Hepatocyte (in vitro differentiated cells): ENCODE measurements at regions not wholly inside any gene's neighbourhood (a gene's known extent, or its start where the extent isn't known, plus 50 kb on each side); places are given as distances from the start of the nearest gene placed in this dataset.

Experiments used
- DNase-seq: peaks from one replicate; pipeline ENCODE4 v3.0.0-alpha.2; 2016; ENCODE audit warnings: low spot score
- H2AFZ ChIP-seq: fragments of 200-600 bp; sonication (generic); 2 replicates; pipeline ENCODE4 v1.6.0; 2016; ENCODE audit warnings: antibody characterized with exemption, mild to moderate bottlenecking
- H3K27ac ChIP-seq: fragments of 200-600 bp; sonication (generic); 2 replicates; pipeline ENCODE4 v1.5.1; 2016; ENCODE audit warnings: mild to moderate bottlenecking
- H3K27me3 ChIP-seq: fragments of 200-600 bp; sonication (generic); 2 replicates; pipeline ENCODE4 v1.6.1; 2016
- H3K36me3 ChIP-seq: fragments of 200-600 bp; sonication (generic); replicated peaks from 2 replicates; pipeline ENCODE4 v1.5.1; 2016; ENCODE audit warnings: low read depth; ENCODE audit not compliant: insufficient read depth
- H3K4me1 ChIP-seq: fragments of 200-600 bp; sonication (generic); 2 replicates; pipeline ENCODE4 v1.5.1; 2016; ENCODE audit warnings: mild to moderate bottlenecking, moderate library complexity; ENCODE audit not compliant: insufficient read depth
- H3K4me2 ChIP-seq: fragments of 200-600 bp; sonication (generic); 2 replicates; pipeline ENCODE4 v1.6.0; 2016
- H3K4me3 ChIP-seq: fragments of 200-600 bp; sonication (generic); 2 replicates; pipeline ENCODE4 v1.5.1; 2016; ENCODE audit warnings: mild to moderate bottlenecking
- H3K79me2 ChIP-seq: fragments of 200-600 bp; sonication (generic); 2 replicates; pipeline ENCODE4 v1.6.0; 2017; ENCODE audit warnings: mild to moderate bottlenecking
- H3K9me2 ChIP-seq: fragments of 200-600 bp; sonication (generic); replicated peaks from 2 replicates; pipeline ENCODE4 v1.6.0; 2017; ENCODE audit warnings: mild to moderate bottlenecking; ENCODE audit not compliant: insufficient read depth
- H3K9me3 ChIP-seq: fragments of 200-600 bp; sonication (generic); 2 replicates; pipeline ENCODE4 v1.5.1; 2016; ENCODE audit warnings: low read depth, mild to moderate bottlenecking
- H4K20me1 ChIP-seq: fragments of 200-600 bp; sonication (generic); 2 replicates; pipeline ENCODE4 v1.6.0; 2016; ENCODE audit warnings: mild to moderate bottlenecking; ENCODE audit not compliant: insufficient read depth, poor library complexity, severe bottlenecking
- CTCF ChIP-seq: fragments of 200-600 bp; sonication (generic); IDR thresholded peaks from 2 replicates; pipeline ENCODE4 v1.5.1; 2016; ENCODE audit warnings: antibody characterized with exemption, mild to moderate bottlenecking; ENCODE audit not compliant: poor library complexity
- EZH2 ChIP-seq: fragments of 200-600 bp; sonication (generic); IDR thresholded peaks from 2 replicates; pipeline ENCODE4 v1.6.1; 2016; ENCODE audit warnings: antibody characterized with exemption, mild to moderate bottlenecking, borderline replicate concordance
- EZH2phosphoT487 ChIP-seq: fragments of 200-600 bp; sonication (generic); IDR thresholded peaks from one replicate; pipeline ENCODE4 v1.6.1; 2018; ENCODE audit warnings: antibody characterized with exemption, mild to moderate bottlenecking, low read depth, moderate library complexity; ENCODE audit not compliant: unreplicated experiment, severe bottlenecking
- WGBS: methylation state at CpG from one replicate; pipeline ENCODE4 v1.1.6; 2016; ENCODE audit warnings: low lambda C conversion rate; ENCODE audit errors: missing lambda C conversion rate; 5-methylcytosine and 5-hydroxymethylcytosine counted together

GRCh38 chr14:21933681-21934080, 260.1 kb upstream of the OR4E1 start:
- Histone ChIP-seq H3K79me2 (no peaks in the 10 kb centered on the region), H4K20me1 (no peaks in the 10 kb centered on the region), H2AFZ (no peak overlapping the region), H3K36me3 (no peaks in the 10 kb centered on the region), H3K9me3 (no peaks in the 10 kb centered on the region), H3K4me1 (no peaks in the 10 kb centered on the region), H3K27ac (no peak overlapping the region), H3K27me3 (no peaks in the 10 kb centered on the region), H3K4me3 (no peak overlapping the region), H3K4me2 (no peak overlapping the region), H3K9me2 (no peaks in the 10 kb centered on the region)
- peak; percentile 31 for TF ChIP-seq CTCF
- no peak for TF ChIP-seq EZH2phosphoT487
- no peak for TF ChIP-seq EZH2
- 40% methylated on average over 1 of the region's 1 CpG for WGBS
- DNase-seq, result peak; percentile 19

- no peaks in the 10 kb centered on the region for H3K9me2 ChIP-seq
- H3K36me3 ChIP-seq, result no peaks in the 10 kb centered on the region
- no peak for DNase-seq
- H3K79me2 ChIP-seq, result no peaks in the 10 kb centered on the region
- TF ChIP-seq CTCF (no peak), EZH2 (no peak), EZH2phosphoT487 (no peak)
- H3K27ac ChIP-seq, result no peak overlapping the region
- no peaks in the 10 kb centered on the region for H3K9me3 ChIP-seq
- no peaks in the 10 kb centered on the region for H3K4me1 ChIP-seq
- no peaks in the 10 kb centered on the region for H4K20me1 ChIP-seq
- no peak overlapping the region for H3K4me2 ChIP-seq
- H3K4me3 ChIP-seq, result no peak overlapping the region
- no peak overlapping the region for H2AFZ ChIP-seq
- H3K27me3 ChIP-seq, result no peaks in the 10 kb centered on the region
- whole genome bisulfite sequencing, result 72% methylated on average over 5 of the region's 5 CpGs
Measured at GRCh38 chr14:21924479-21924878, 250.9 kb upstream of the OR4E1 start.

DNA sequence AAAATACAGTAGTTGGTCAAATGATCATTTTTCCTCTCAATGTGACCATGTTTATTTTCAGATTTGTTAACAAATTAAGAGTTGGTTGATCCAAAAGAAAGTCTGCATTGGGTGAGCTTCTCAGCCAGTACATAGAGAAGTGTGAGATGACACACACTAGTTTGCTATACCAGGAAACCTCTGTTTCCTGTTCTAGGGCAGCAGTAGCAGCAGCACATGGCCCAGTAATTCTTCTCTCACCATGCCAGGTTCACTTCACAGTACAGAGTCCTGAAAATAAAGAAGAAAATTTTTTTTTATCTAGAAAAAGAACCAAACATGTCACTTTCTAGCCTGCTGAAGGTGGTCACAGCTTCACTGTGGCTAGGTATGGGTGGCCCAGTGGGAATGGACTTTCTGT, 250.2 kb upstream of the OR4E1 start:
- Histone ChIP-seq H3K9me2 (no peaks in the 10 kb centered on the region), H4K20me1 (no peaks in the 10 kb centered on the region), H3K79me2 (no peaks in the 10 kb centered on the region), H3K27me3 (no peaks in the 10 kb centered on the region), H3K9me3 (no peaks in the 10 kb centered on the region), H3K4me3 (no peak overlapping the region), H3K27ac (no peak overlapping the region), H3K4me1 (no peaks in the 10 kb centered on the region), H3K36me3 (no peaks in the 10 kb centered on the region), H3K4me2 (no peak overlapping the region), H2AFZ (no peak overlapping the region)
- DNase-seq, result no peak
- TF ChIP-seq EZH2phosphoT487, result no peak
- TF ChIP-seq CTCF, result no peak
- TF ChIP-seq EZH2, result no peak

DNA sequence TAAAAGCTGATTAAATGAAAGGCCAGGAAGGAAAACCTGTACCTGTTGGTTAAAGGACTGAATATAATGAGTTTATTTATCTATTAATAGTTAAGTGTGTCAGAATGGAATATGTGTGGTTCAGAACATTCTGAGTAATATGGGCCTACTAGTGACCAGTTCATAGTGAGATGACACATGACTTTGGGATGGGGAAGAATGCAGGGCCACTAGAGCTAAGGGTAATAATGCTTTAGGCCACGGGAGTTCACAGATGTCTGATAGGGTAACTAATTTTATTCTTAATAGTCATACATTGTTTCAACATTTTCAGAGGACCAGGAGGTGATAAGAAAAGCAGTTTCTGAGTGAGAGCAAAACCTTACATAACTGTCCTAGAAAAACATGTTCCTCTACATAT, 247.8 kb upstream of the OR4E1 start:
- no peak overlapping the region for H3K27ac ChIP-seq
- H3K9me3 ChIP-seq, result no peaks in the 10 kb centered on the region
- no peaks in the 10 kb centered on the region for H3K36me3 ChIP-seq
- no peak overlapping the region for H3K4me3 ChIP-seq
- WGBS, result 95% methylated on average over 1 of the region's 1 CpG
- no peak overlapping the region for H3K4me2 ChIP-seq
- no peaks in the 10 kb centered on the region for H3K79me2 ChIP-seq
- H3K27me3 ChIP-seq, result no peaks in the 10 kb centered on the region
- no peaks in the 10 kb centered on the region for H3K9me2 ChIP-seq
- no peaks in the 10 kb centered on the region for H3K4me1 ChIP-seq
- no peaks in the 10 kb centered on the region for H4K20me1 ChIP-seq
- no peak for DNase-seq
- no peak for TF ChIP-seq EZH2
- no peak for TF ChIP-seq EZH2phosphoT487
- TF ChIP-seq CTCF, result no peak
- no peak overlapping the region for H2AFZ ChIP-seq
